ENCODE measurements at regions not wholly inside any gene's neighbourhood (a gene's known extent, or its start where the extent isn't known, plus 50 kb on each side); places are given as distances from the start of the nearest gene placed in this dataset.

- Histone ChIP-seq H3K4me2 (ENCODE audit: insufficient read depth, low read length) (no peak overlapping the region), H3K9ac (ENCODE audit: low read depth, low read length) (no peak overlapping the region), H3K4me1 (ENCODE audit: insufficient read depth, low read length) (no peaks in the 10 kb centered on the region), H3K4me3 (ENCODE audit: low read depth in 1 of 2, low read length in 2 of 2) (no peak overlapping the region), H4K20me1 (ENCODE audit: insufficient read depth, low read length) (no peaks in the 10 kb centered on the region), H3K9me3 (ENCODE audit: insufficient read depth, low read length, severe bottlenecking) (no peaks in the 10 kb centered on the region), H3K36me3 (ENCODE audit: insufficient read depth, low read length) (no peaks in the 10 kb centered on the region), H3K79me2 (ENCODE audit: insufficient read depth, low read length) (no peaks in the 10 kb centered on the region), H3K27ac (ENCODE audit: low read length) (no peak overlapping the region), H2AFZ (ENCODE audit: low read depth, low read length) (no peak overlapping the region), H3K27me3 (ENCODE audit: insufficient read depth, low read length, poor library complexity) (no peaks in the 10 kb centered on the region)
- ATAC-seq (ENCODE audit: insufficient read depth, low read depth), result no peak
- no peak for TF ChIP-seq CTCF (IDR thresholded peaks at IDR 0.05; ENCODE audit: borderline replicate concordance, extremely low read depth, low read length, poor library complexity, severe bottlenecking)
- no peak for TF ChIP-seq EZH2 (IDR thresholded peaks at IDR 0.05; ENCODE audit: borderline replicate concordance, low read depth, low read length, severe bottlenecking)
- no peak for DNase-seq
Measured at GRCh38 chr3:3286014-3286413, 106.5 kb upstream of the CRBN start.

GRCh38 chr3:3281024-3281423 lies 101.5 kb upstream of the CRBN start:
- no peak for TF ChIP-seq CTCF (IDR thresholded peaks at IDR 0.05; ENCODE audit: borderline replicate concordance, extremely low read depth, low read length, poor library complexity, severe bottlenecking)
- no peak for TF ChIP-seq EZH2 (IDR thresholded peaks at IDR 0.05; ENCODE audit: borderline replicate concordance, low read depth, low read length, severe bottlenecking)
- no peaks in the 10 kb centered on the region for H3K79me2 ChIP-seq (ENCODE audit: insufficient read depth, low read length)
- no peaks in the 10 kb centered on the region for H4K20me1 ChIP-seq (ENCODE audit: insufficient read depth, low read length)
- no peak overlapping the region for H3K9ac ChIP-seq (ENCODE audit: low read depth, low read length)
- H3K27me3 ChIP-seq (ENCODE audit: insufficient read depth, low read length, poor library complexity), result no peaks in the 10 kb centered on the region
- no peak overlapping the region for H3K4me2 ChIP-seq (ENCODE audit: insufficient read depth, low read length)
- H3K4me3 ChIP-seq (ENCODE audit: low read depth in 1 of 2, low read length in 2 of 2), result no peak overlapping the region
- ATAC-seq (ENCODE audit: insufficient read depth, low read depth) (no peak), DNase-seq (no peak)
- no peaks in the 10 kb centered on the region for H3K9me3 ChIP-seq (ENCODE audit: insufficient read depth, low read length, severe bottlenecking)
- H3K4me1 ChIP-seq (ENCODE audit: insufficient read depth, low read length), result no peaks in the 10 kb centered on the region
- H3K36me3 ChIP-seq (ENCODE audit: insufficient read depth, low read length), result no peaks in the 10 kb centered on the region
- no peak overlapping the region for H3K27ac ChIP-seq (ENCODE audit: low read length)
- no peak overlapping the region for H2AFZ ChIP-seq (ENCODE audit: low read depth, low read length)

GRCh38 chr3:3280396-3280795 lies 100.9 kb upstream of the CRBN start:
- Histone ChIP-seq H3K79me2 (ENCODE audit: insufficient read depth, low read length) (no peaks in the 10 kb centered on the region), H3K27me3 (ENCODE audit: insufficient read depth, low read length, poor library complexity) (no peaks in the 10 kb centered on the region), H3K9me3 (ENCODE audit: insufficient read depth, low read length, severe bottlenecking) (no peaks in the 10 kb centered on the region), H3K4me1 (ENCODE audit: insufficient read depth, low read length) (no peaks in the 10 kb centered on the region), H3K4me3 (ENCODE audit: low read depth in 1 of 2, low read length in 2 of 2) (no peak overlapping the region), H2AFZ (ENCODE audit: low read depth, low read length) (no peak overlapping the region), H3K27ac (ENCODE audit: low read length) (no peak overlapping the region), H3K36me3 (ENCODE audit: insufficient read depth, low read length) (no peaks in the 10 kb centered on the region), H3K9ac (ENCODE audit: low read depth, low read length) (no peak overlapping the region), H4K20me1 (ENCODE audit: insufficient read depth, low read length) (no peaks in the 10 kb centered on the region), H3K4me2 (ENCODE audit: insufficient read depth, low read length) (no peak overlapping the region)
- no peak for TF ChIP-seq EZH2 (IDR thresholded peaks at IDR 0.05; ENCODE audit: borderline replicate concordance, low read depth, low read length, severe bottlenecking)
- TF ChIP-seq CTCF (IDR thresholded peaks at IDR 0.05; ENCODE audit: borderline replicate concordance, extremely low read depth, low read length, poor library complexity, severe bottlenecking), result no peak
- DNase-seq (no peak), ATAC-seq (ENCODE audit: insufficient read depth, low read depth) (no peak)

- Histone ChIP-seq H3K4me2 (ENCODE audit: insufficient read depth, low read length) (no peak overlapping the region), H2AFZ (ENCODE audit: low read depth, low read length) (no peak overlapping the region)
- no peak for TF ChIP-seq EZH2 (IDR thresholded peaks at IDR 0.05; ENCODE audit: borderline replicate concordance, low read depth, low read length, severe bottlenecking)
- TF ChIP-seq CTCF (IDR thresholded peaks at IDR 0.05; ENCODE audit: borderline replicate concordance, extremely low read depth, low read length, poor library complexity, severe bottlenecking), result no peak
Measured at GRCh38 chr3:3278073-3278472, 98.6 kb upstream of the CRBN start.

More at GRCh38 chr3:3278073-3278472, 98.6 kb upstream of the CRBN start:
- Histone ChIP-seq H3K27me3 (ENCODE audit: insufficient read depth, low read length, poor library complexity) (no peaks in the 10 kb centered on the region), H4K20me1 (ENCODE audit: insufficient read depth, low read length) (no peaks in the 10 kb centered on the region), H3K4me3 (ENCODE audit: low read depth in 1 of 2, low read length in 2 of 2) (no peak overlapping the region), H3K27ac (ENCODE audit: low read length) (no peak overlapping the region), H3K36me3 (ENCODE audit: insufficient read depth, low read length) (no peaks in the 10 kb centered on the region), H3K9ac (ENCODE audit: low read depth, low read length) (no peak overlapping the region), H3K4me1 (ENCODE audit: insufficient read depth, low read length) (no peaks in the 10 kb centered on the region), H3K79me2 (ENCODE audit: insufficient read depth, low read length) (no peaks in the 10 kb centered on the region), H3K9me3 (ENCODE audit: insufficient read depth, low read length, severe bottlenecking) (no peaks in the 10 kb centered on the region)
- ATAC-seq (ENCODE audit: insufficient read depth, low read depth) (no peak), DNase-seq (no peak)
